IPS-15b (cell line): ENCODE measurements at regions not wholly inside any gene's neighbourhood (a gene's known extent, or its start where the extent isn't known, plus 50 kb on each side); places are given as distances from the start of the nearest gene placed in this dataset.

ENCODE experiments used
- H3K27me3 ChIP-seq: one replicate; pipeline ENCODE4 v1.6.1; 2013; ENCODE audit warnings: low read length; ENCODE audit not compliant: control insufficient read depth, insufficient read depth
- H3K36me3 ChIP-seq: one replicate; pipeline ENCODE4 v1.6.1; 2013; ENCODE audit warnings: low read length; ENCODE audit not compliant: control insufficient read depth, insufficient read depth
- H3K4me1 ChIP-seq: one replicate; pipeline ENCODE4 v1.6.1; 2013; ENCODE audit warnings: mild to moderate bottlenecking, low read length; ENCODE audit not compliant: control insufficient read depth, insufficient read depth
- H3K4me3 ChIP-seq: one replicate; pipeline ENCODE4 v1.5.1; 2013; ENCODE audit warnings: low read depth, low read length
- H3K9ac ChIP-seq: one replicate; pipeline ENCODE4 v1.6.1; 2013; ENCODE audit warnings: low read depth, mild to moderate bottlenecking, low read length
- H3K9me3 ChIP-seq: one replicate; pipeline ENCODE4 v1.6.1; 2013; ENCODE audit warnings: mild to moderate bottlenecking, low read length; ENCODE audit not compliant: control insufficient read depth, insufficient read depth

GRCh38 chr17:34714475-34715410 lies 135.4 kb downstream of the TMEM132E start:
- H3K4me1 ChIP-seq = no peaks in the 10 kb centered on the region
- H3K27me3 ChIP-seq = no peaks in the 10 kb centered on the region
- no peaks in the 10 kb centered on the region for H3K9me3 ChIP-seq
- no peak overlapping the region for H3K9ac ChIP-seq
- H3K36me3 ChIP-seq = no peaks in the 10 kb centered on the region
- no peak overlapping the region for H3K4me3 ChIP-seq

- Histone ChIP-seq H3K27me3 (peaks cover 2% of the 10 kb centered on the region), H3K9ac (no peak overlapping the region), H3K9me3 (no peaks in the 10 kb centered on the region), H3K4me1 (no peaks in the 10 kb centered on the region), H3K4me3 (no peak overlapping the region), H3K36me3 (no peaks in the 10 kb centered on the region)
Observed at GRCh38 chr17:34713687-34714086, 134.3 kb downstream of the TMEM132E start.

GRCh38 chr17:34712481-34713195 lies 133.3 kb downstream of the TMEM132E start:
- Histone ChIP-seq H3K4me1 (no peaks in the 10 kb centered on the region), H3K9me3 (no peaks in the 10 kb centered on the region), H3K36me3 (no peaks in the 10 kb centered on the region), H3K4me3 (no peak overlapping the region), H3K27me3 (peaks cover 2% of the 10 kb centered on the region), H3K9ac (no peak overlapping the region)

GRCh38 chr17:34711646-34712045 lies 132.3 kb downstream of the TMEM132E start:
- Histone ChIP-seq H3K4me3 (no peak overlapping the region), H3K27me3 (peaks cover 2% of the 10 kb centered on the region)

GRCh38 chr17:34710226-34710625 lies 130.8 kb downstream of the TMEM132E start:
- no peak overlapping the region for H3K9ac ChIP-seq
- peaks cover 2% of the 10 kb centered on the region for H3K27me3 ChIP-seq
- H3K4me1 ChIP-seq = no peaks in the 10 kb centered on the region
- no peak overlapping the region for H3K4me3 ChIP-seq
- no peaks in the 10 kb centered on the region for H3K9me3 ChIP-seq
- H3K36me3 ChIP-seq = no peaks in the 10 kb centered on the region

More at GRCh38 chr17:34711646-34712045, 132.3 kb downstream of the TMEM132E start:
- no peaks in the 10 kb centered on the region for H3K36me3 ChIP-seq
- H3K4me1 ChIP-seq = no peaks in the 10 kb centered on the region
- no peak overlapping the region for H3K9ac ChIP-seq
- H3K9me3 ChIP-seq = no peaks in the 10 kb centered on the region

GRCh38 chr17:34709158-34709754 lies 129.9 kb downstream of the TMEM132E start:
- Histone ChIP-seq H3K4me1 (no peaks in the 10 kb centered on the region), H3K9ac (no peak overlapping the region), H3K36me3 (no peaks in the 10 kb centered on the region), H3K4me3 (no peak overlapping the region), H3K9me3 (no peaks in the 10 kb centered on the region), H3K27me3 (peaks cover 2% of the 10 kb centered on the region)

GRCh38 chr17:34706029-34706428 lies 126.6 kb downstream of the TMEM132E start:
- no peak overlapping the region for H3K4me3 ChIP-seq
- H3K4me1 ChIP-seq = no peaks in the 10 kb centered on the region
- H3K36me3 ChIP-seq = no peaks in the 10 kb centered on the region
- no peaks in the 10 kb centered on the region for H3K9me3 ChIP-seq
- H3K9ac ChIP-seq = no peak overlapping the region
- H3K27me3 ChIP-seq = peaks cover 2% of the 10 kb centered on the region

- H3K4me1 ChIP-seq = no peaks in the 10 kb centered on the region
- H3K36me3 ChIP-seq = no peaks in the 10 kb centered on the region
- no peaks in the 10 kb centered on the region for H3K9me3 ChIP-seq
- H3K4me3 ChIP-seq = no peak overlapping the region
- no peaks in the 10 kb centered on the region for H3K27me3 ChIP-seq
- no peak overlapping the region for H3K9ac ChIP-seq
Observed at GRCh38 chr17:34703533-34703932, 124.2 kb downstream of the TMEM132E start.

- no peak overlapping the region for H3K4me3 ChIP-seq
- H3K9ac ChIP-seq = no peak overlapping the region
- no peaks in the 10 kb centered on the region for H3K36me3 ChIP-seq
- H3K27me3 ChIP-seq = no peaks in the 10 kb centered on the region
- H3K4me1 ChIP-seq = no peaks in the 10 kb centered on the region
- no peaks in the 10 kb centered on the region for H3K9me3 ChIP-seq
Observed at GRCh38 chr17:34699181-34699580, 119.8 kb downstream of the TMEM132E start.

GRCh38 chr17:34692920-34693319 lies 113.5 kb downstream of the TMEM132E start:
- H3K27me3 ChIP-seq = no peaks in the 10 kb centered on the region
- no peaks in the 10 kb centered on the region for H3K36me3 ChIP-seq
- no peak overlapping the region for H3K4me3 ChIP-seq
- no peaks in the 10 kb centered on the region for H3K9me3 ChIP-seq
- no peaks in the 10 kb centered on the region for H3K4me1 ChIP-seq
- no peak overlapping the region for H3K9ac ChIP-seq
